ENCODE measurements at regions not wholly inside any gene's neighbourhood (a gene's known extent, or its start where the extent isn't known, plus 50 kb on each side); places are given as distances from the start of the nearest gene placed in this dataset.

DNA sequence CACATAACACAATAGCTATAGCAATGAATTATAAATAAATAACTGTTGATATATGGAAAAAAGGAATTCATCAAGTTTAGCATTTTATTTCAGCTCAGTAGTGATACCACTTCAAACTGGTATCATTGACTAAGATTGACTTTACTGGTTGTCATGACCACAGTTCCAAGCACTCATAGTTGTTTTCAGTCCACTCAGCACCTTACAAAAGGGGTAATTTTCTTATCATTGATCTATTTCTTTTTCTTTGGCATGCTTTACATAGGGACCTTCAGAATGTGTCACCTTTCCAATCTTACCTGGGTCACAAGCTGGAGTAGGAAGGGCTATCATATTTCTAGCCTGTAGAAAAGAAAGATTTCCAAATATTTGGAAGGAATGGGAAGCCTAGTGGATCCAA, 275.5 kb upstream of the TMEM229A start:
- no peaks in the 10 kb centered on the region for H3K4me1 Mint-ChIP-seq
- TF ChIP-seq, protein P1, sequence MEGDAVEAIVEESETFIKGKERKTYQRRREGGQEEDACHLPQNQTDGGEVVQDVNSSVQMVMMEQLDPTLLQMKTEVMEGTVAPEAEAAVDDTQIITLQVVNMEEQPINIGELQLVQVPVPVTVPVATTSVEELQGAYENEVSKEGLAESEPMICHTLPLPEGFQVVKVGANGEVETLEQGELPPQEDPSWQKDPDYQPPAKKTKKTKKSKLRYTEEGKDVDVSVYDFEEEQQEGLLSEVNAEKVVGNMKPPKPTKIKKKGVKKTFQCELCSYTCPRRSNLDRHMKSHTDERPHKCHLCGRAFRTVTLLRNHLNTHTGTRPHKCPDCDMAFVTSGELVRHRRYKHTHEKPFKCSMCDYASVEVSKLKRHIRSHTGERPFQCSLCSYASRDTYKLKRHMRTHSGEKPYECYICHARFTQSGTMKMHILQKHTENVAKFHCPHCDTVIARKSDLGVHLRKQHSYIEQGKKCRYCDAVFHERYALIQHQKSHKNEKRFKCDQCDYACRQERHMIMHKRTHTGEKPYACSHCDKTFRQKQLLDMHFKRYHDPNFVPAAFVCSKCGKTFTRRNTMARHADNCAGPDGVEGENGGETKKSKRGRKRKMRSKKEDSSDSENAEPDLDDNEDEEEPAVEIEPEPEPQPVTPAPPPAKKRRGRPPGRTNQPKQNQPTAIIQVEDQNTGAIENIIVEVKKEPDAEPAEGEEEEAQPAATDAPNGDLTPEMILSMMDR (IDR thresholded peaks at IDR 0.05), result no peak
- H3K27me3 Mint-ChIP-seq (ENCODE audit: low read depth in 2 of 2), result no peaks in the 10 kb centered on the region
- ATAC-seq, result no peak
- no peak overlapping the region for H3K27ac Mint-ChIP-seq
- Histone ChIP-seq H3K27ac (ENCODE audit: low read length) (no peak overlapping the region), H3K4me1 (ENCODE audit: control insufficient read depth, insufficient read depth, low read length) (no peaks in the 10 kb centered on the region), H3K36me3 (ENCODE audit: control insufficient read depth, insufficient read depth, low read length) (no peaks in the 10 kb centered on the region), H3K9me3 (ENCODE audit: control insufficient read depth, insufficient read depth, low read length) (peaks cover 10% of the 10 kb centered on the region), H3K4me3 (ENCODE audit: low read length) (no peak overlapping the region), H3K27me3 (ENCODE audit: control insufficient read depth, insufficient read depth, low read length) (no peaks in the 10 kb centered on the region)
- DNase-seq, result no peak
- intact Hi-C loops (cut with micrococcal nuclease), result no loop called here
- no peaks in the 10 kb centered on the region for H3K36me3 Mint-ChIP-seq
- H3K9me3 Mint-ChIP-seq, result peaks cover 15 to 20% of the 10 kb centered on the region in 2 donors
- H3K4me3 Mint-ChIP-seq, result no peak overlapping the region

- intact Hi-C loops (cut with micrococcal nuclease), result no loop called here
- Histone ChIP-seq H3K4me3 (ENCODE audit: low read length) (no peak overlapping the region), H3K36me3 (ENCODE audit: control insufficient read depth, insufficient read depth, low read length) (no peaks in the 10 kb centered on the region), H3K27me3 (ENCODE audit: control insufficient read depth, insufficient read depth, low read length) (no peaks in the 10 kb centered on the region), H3K27ac (ENCODE audit: low read length) (no peak overlapping the region), H3K9me3 (ENCODE audit: control insufficient read depth, insufficient read depth, low read length) (no peaks in the 10 kb centered on the region), H3K4me1 (ENCODE audit: control insufficient read depth, insufficient read depth, low read length) (no peaks in the 10 kb centered on the region)
- DNase-seq (no peak), ATAC-seq (no peak)
- Mint-ChIP-seq H3K27ac (no peak overlapping the region), H3K4me3 (no peak overlapping the region), H3K4me1 (no peaks in the 10 kb centered on the region), H3K36me3 (peaks cover 8% of the 10 kb centered on the region), H3K27me3 (ENCODE audit: low read depth in 2 of 2) (no peaks in the 10 kb centered on the region), H3K9me3 (peaks cover 20 to 29% of the 10 kb centered on the region in 2 donors)
- TF ChIP-seq, protein P1 (IDR thresholded peaks at IDR 0.05), result no peak
- 100% methylated on average over 1 of the region's 1 CpG for WGBS (ENCODE audit: insufficient coverage)
Measured at GRCh38 chr7:124295289-124295688, 262.4 kb upstream of the TMEM229A start.

DNA sequence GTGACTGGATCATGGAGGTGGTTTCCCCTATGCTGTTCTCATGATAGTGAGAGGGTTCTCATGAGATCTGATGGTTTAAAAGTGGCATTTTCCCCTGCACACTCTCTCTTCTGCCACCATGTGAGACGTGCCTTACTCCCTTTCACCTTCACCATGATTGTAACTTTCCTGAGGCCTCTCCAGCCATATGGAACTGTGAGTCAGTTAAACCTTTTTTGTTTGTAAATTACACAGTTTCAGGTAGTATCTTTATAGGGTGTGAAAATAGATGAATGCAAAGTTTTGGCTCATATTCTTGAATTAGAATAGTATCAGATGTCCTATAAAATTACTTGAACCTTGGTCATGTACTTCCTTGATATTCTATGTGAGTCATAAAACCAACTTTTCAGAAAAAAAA, 252.1 kb upstream of the TMEM229A start:
- no peak for DNase-seq
- Mint-ChIP-seq H3K27me3 (ENCODE audit: low read depth in 2 of 2) (no peaks in the 10 kb centered on the region), H3K36me3 (no peaks in the 10 kb centered on the region), H3K4me1 (no peaks in the 10 kb centered on the region), H3K9me3 (peaks cover 14 to 27% of the 10 kb centered on the region in 2 donors), H3K27ac (no peak overlapping the region), H3K4me3 (no peak overlapping the region)
- Histone ChIP-seq H3K4me1 (ENCODE audit: control insufficient read depth, insufficient read depth, low read length) (no peaks in the 10 kb centered on the region), H3K36me3 (ENCODE audit: control insufficient read depth, insufficient read depth, low read length) (no peaks in the 10 kb centered on the region), H3K9me3 (ENCODE audit: control insufficient read depth, insufficient read depth, low read length) (no peaks in the 10 kb centered on the region), H3K27me3 (ENCODE audit: control insufficient read depth, insufficient read depth, low read length) (no peaks in the 10 kb centered on the region), H3K27ac (ENCODE audit: low read length) (no peak overlapping the region), H3K4me3 (ENCODE audit: low read length) (no peak overlapping the region)
- ATAC-seq, result no peak
- TF ChIP-seq, protein P1 (IDR thresholded peaks at IDR 0.05), result no peak
- intact Hi-C loops (cut with micrococcal nuclease), result no loop called here
- no CpG with 5 or more reads among the region's 1 CpG for WGBS (ENCODE audit: insufficient coverage)

DNA sequence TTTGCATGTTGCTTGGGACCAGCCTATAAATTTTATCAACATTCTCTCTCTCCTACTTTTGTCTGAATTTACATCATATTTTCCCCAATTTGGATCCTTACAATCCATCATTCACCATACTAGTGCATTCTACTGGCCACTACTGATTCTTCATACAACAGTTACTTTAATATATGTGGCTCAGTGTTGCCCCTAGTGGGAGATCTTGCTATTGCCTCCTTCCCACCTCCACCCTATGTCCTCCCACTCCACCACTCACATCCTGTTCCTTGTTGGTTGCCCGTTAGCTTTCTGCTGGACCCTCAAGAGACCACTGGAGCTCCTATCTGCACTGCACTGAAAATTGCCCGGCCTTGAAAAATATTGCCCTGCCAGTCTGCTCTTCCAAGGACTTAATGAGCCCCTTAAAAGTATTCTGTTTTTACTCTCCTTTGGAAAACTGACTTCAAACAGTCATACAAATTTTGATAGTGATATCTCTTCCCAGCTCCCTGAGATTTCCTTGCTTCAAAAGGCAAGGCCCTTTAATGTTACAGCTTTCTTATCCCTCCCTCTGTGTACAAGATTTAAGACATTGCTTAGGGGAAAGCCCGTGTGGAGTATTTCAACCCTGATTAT, 243.2 kb upstream of the TMEM229A start:
- no peaks in the 10 kb centered on the region for H3K9me3 ChIP-seq (ENCODE audit: control insufficient read depth, insufficient read depth, low read length)
- ATAC-seq (no peak), DNase-seq (no peak)
- H3K4me1 ChIP-seq (ENCODE audit: control insufficient read depth, insufficient read depth, low read length), result no peaks in the 10 kb centered on the region
- H3K4me1 Mint-ChIP-seq, result no peaks in the 10 kb centered on the region
- H3K4me3 Mint-ChIP-seq, result no peak overlapping the region
- no peak overlapping the region for H3K27ac Mint-ChIP-seq
- no peak overlapping the region for H3K27ac ChIP-seq (ENCODE audit: low read length)
- H3K36me3 ChIP-seq (ENCODE audit: control insufficient read depth, insufficient read depth, low read length), result no peaks in the 10 kb centered on the region
- 71% methylated on average over 3 of the region's 3 CpGs for WGBS (ENCODE audit: insufficient coverage)
- no peak overlapping the region for H3K4me3 ChIP-seq (ENCODE audit: low read length)
- H3K36me3 Mint-ChIP-seq, result no peaks in the 10 kb centered on the region
- intact Hi-C loops (cut with micrococcal nuclease), result no loop called here
- H3K9me3 Mint-ChIP-seq, result peaks cover 9 to 18% of the 10 kb centered on the region in 2 donors
- H3K27me3 ChIP-seq (ENCODE audit: control insufficient read depth, insufficient read depth, low read length), result no peaks in the 10 kb centered on the region
- H3K27me3 Mint-ChIP-seq (ENCODE audit: low read depth in 2 of 2), result no peaks in the 10 kb centered on the region
- TF ChIP-seq, protein P1 (IDR thresholded peaks at IDR 0.05), result no peak

Data from natural killer cell (primary cell).